ENCODE measurements at regions not wholly inside any gene's neighbourhood (a gene's known extent, or its start where the extent isn't known, plus 50 kb on each side); places are given as distances from the start of the nearest gene placed in this dataset.
"Not testable (repeated sequence)": the region's sequence is repeated elsewhere in the genome, so short reads cannot be mapped to it uniquely, and the experiment has no call there.

DNA sequence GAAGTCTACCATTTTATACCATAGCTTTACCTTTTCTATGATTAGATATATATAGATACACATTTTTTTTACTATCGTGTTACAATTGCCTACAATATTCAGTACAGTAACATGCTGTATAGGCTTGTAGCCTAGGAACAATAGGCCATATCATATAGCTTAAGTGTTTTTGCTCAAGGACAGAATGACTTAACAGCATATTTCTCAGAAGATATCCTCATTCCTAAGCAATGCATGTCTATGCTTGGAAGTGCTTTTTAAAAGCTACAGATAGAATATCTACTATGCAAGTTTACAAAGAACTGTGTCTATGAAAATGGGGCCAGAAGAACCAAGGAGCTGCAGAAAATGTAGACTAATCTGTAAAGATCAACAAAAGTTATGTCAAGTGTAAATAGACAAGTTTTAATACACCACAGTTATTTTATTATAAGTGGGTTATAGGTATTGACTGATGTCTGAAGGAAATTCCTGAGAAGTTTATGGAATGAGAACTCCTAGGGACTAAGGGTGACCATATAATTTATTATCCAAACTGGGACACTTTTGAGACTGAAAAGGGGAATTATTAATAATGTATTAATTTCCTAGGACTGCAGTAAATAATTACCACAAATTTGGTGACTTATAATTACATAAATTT lies 138.7 kb upstream of the TGFBR2 start:
- DNase-seq (ENCODE audit: low read depth in 2 of 2) = no peak

DNA sequence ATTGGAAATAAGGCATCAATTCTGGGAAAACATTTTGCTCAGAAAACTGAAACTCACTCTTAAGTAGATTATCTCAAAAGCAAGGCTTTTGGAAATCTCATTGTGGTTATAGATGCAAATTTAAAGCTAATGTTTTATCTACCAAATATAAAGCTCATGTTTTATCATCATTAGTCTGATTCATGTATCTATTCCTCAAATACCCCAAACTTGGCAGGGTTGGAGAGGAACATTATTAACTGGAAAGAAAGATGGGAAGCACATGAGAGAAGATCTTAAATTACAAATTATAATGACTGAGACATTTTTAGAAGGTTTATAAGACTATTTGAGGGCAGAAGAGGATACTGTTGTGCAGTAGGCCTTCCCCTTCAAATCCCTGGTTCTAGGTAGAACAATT lies 137.3 kb upstream of the TGFBR2 start:
- no peak for DNase-seq (ENCODE audit: low read depth in 2 of 2)

DNA sequence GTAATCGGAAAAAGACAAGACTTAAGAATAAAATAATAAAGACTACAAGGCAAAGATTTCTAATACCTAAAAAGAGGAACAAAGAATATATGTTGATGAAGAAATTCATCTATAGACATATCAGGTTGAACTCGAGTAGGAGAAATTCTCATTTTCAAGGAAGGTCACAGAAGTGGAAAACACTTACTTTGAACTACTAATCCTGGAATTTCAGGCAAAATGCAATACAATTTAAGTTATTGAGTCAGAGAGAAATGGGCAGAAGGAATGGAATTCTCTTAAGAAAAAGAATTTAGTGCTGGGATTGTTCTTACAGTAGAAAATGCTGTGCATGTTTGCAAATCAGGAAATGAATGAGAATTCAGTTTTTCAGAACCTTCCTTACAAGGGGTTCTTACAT lies 135.9 kb upstream of the TGFBR2 start:
- DNase-seq (ENCODE audit: low read depth in 2 of 2) = no peak

DNA sequence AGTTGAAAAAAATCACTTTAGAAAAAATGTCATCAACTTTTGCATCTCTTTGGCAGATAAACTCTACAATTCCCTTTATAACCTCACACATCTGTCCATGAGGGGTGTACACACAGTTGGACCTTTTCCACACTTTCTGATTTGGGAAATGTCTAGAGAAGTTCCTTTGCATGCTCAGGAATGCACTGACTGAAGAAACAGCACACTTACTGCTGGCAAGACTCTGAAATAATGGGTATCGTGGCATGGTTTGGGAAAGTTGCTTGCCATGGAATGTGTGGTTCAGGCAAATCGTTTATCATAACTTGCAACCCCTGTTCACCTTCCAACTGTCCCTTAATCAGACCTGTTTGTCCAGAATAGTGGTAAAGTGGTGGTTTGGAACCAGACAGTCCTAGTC lies 135.3 kb upstream of the TGFBR2 start:
- DNase-seq (ENCODE audit: low read depth in 2 of 2) = no peak

DNA sequence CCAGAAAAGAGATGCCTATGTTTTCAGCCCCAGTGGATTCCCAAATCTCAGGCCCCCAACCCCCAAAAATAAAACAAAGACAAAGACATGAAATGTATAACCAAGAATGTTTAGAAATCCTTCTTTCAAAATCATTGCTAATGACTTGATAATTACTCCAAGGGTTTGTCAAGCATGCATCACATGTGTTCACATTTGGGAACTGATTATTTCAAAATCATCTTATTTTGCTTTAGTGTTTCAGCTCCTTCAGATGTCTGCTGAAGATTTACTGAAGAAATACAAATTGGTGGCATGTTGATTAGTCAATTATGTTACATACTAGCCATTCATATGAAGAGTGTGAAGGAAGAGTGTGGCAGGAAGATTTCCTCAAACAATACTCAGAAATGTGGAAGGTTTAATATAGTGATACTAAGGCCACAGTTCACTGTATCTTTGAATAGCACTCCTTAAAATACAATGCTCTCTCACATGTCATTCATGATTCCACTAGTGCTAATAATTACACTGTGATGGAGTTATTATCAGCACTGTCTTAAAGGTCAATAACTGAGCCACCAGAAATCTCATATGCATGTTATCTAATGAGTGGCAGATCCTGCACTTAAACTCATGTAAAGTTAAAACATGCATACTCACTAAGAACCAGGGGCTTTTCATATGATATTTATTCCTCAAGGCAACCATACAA lies 134.5 kb upstream of the TGFBR2 start:
- no peak for DNase-seq (ENCODE audit: low read depth in 2 of 2)

DNA sequence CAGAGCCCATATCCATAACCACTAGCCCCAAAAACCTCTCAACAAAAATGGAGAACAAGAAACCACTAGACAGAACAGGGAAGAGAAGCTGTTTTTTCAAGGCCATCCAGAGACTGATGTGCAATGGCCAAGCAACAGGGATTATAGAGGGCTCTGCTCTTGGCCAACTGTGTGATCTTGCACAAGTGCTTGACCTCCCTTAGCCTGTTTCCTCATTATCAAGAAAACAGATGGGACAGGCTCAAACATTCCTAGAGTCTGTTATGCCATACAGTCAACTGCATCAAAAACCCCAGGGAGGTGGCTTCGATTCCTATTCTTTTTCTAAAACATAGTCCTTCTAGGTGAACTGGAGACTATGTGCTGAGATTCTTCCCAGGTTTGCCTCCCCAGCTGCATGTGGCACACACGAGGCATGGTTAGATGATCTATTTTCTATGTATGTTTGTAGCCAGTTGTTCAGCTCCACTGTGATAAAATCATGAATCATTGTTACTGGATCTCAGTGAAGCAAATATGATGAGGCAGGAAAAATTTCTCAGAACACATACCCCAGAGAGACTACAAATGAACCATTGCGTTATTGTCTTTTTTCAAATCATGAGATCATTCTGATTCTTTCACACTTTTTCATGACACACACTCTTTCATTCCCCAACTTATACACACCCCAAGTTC lies 132.9 kb upstream of the TGFBR2 start:
- no peak for DNase-seq (ENCODE audit: low read depth in 2 of 2)

DNA sequence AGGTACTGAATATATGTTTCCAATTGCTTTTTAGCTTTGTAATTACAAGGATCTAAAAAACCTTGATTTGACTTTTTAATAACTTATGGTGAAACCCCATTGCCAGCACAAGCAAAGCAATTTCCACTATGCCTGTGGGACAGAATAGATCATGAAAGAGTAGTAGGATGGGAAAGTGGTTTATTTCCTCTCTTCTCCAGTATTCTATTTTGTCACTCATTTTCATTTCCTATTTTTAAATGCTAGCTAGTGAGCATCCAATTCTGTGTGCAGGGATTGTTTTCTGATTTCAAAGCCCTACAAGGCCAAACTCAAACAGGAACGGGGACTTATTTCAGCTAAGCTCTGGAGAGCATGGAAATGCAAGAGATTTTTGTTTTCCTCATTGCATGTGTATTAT lies 132.0 kb upstream of the TGFBR2 start:
- no peak for DNase-seq (ENCODE audit: low read depth in 2 of 2)

DNA sequence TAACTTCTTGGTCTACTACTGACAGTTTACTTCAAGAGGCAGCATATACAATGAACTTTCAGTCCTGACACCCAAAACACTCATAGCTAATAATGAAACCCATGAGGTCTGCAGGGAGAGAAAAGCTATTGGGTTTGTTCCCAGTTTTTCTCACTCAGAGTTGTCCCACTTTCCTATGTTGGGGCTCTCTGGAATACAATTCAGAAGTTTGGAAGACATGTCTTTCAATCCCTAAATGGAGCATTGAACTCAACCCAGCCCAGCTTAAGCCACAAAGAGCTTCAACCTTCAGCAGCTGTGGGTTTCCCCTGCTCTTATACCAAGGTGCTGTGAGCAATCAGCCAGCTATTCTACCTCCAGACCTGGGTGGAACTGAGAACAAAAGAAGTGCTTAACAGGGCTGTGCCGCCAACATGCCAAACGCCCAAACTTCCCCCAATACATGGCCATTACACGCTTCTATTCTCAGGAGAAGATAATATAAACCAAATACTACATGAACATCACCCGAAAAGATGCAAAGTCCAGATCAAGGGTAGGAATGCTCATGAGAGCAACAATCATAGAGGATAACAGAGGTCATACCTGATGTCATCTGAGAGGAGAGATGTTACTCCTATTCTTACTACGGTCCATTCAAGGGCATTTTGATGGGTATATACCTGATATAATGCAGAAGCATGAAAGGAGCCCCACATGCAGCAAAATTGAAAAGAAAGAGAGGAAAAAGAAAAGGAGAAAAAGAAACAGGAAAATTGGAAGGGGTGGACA lies 131.2 kb upstream of the TGFBR2 start:
- DNase-seq (ENCODE audit: low read depth in 2 of 2) = no peak

DNA sequence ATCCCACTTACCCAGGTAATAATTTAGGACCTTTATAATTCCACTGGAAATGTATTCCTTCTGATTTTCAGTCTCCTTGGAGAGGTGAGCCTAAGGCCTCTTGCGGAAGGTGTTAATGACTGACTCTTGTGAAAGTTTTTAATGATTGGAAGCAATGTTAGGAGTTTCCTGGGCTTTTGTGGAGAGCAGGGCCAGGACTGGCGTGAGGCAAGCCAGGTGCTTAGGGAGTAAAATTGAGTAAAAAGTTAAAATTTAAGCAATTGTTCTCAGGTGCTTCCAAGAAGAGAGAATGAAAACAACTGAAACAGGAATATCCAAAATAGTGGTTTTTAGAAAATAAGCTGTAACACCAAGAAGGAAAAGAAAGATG lies 130.6 kb upstream of the TGFBR2 start:
- no peak for DNase-seq (ENCODE audit: low read depth in 2 of 2)

DNA sequence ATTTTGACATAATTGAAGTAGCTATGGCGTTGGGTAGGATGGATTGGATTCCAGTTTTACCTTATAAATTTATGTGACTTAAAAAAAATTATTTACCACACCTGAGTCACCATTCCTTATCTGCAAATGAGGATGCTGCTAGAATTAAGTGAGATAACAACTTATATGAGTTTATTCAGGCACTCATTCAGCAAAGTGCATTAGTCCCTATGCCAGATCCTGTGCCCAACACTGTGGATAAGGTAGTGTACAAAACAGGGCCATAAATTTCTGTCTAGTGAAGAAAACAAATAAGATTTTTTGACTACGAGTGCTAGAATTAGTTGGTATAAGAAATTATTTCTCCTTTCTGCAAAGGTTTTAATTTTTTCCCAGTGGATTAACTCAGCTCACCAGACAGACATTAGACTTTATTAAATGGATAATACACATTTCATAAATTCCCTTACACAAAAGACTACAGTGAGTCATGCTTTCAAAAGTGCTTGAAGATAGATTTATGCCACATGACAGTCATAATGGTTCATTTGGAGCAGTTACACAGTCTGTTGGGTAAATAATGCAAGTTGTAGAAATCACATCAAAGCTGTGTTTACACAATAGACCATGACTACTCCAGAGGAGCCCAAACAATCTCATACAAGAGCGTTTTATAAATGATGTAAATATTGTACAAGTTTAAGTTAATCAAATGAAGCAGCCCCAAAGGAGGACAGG lies 129.9 kb upstream of the TGFBR2 start:
- DNase-seq (ENCODE audit: low read depth in 2 of 2) = no peak

DNA sequence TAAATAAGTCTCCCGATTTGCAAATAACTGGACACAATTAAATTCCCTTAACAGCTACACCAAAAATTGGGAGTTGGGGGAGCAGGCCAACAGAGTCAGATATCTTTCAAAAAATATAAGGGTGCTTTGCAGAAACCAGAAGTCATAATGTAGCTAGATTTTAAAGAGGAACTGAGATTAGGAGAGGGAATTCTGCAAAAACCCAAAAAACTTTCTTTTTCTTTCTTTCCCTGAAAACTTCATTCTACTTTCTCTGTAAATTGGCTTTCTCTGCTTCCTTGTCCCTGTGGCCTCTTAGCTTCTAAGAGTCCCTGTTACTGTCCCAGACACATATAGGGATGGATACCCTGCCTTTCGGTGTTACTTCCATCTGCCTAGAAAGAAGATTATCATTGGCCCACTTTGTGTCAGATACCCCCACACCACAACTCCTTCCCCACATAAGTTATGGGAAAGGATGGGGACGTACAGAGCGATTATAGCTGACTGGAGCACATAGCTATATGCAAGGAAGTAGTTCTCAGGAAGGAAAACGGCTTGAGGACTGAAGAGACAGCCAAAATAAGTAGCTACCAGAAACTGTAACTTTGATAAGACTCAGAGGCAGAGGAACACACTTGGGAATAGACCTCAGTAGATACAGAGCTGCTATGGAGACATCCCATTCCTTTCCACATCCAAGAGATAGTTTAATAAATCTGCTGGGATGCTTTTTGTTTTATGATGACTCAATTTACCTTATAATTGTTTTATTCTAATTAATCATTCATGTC lies 129.1 kb upstream of the TGFBR2 start:
- no peak for DNase-seq (ENCODE audit: low read depth in 2 of 2)

DNA sequence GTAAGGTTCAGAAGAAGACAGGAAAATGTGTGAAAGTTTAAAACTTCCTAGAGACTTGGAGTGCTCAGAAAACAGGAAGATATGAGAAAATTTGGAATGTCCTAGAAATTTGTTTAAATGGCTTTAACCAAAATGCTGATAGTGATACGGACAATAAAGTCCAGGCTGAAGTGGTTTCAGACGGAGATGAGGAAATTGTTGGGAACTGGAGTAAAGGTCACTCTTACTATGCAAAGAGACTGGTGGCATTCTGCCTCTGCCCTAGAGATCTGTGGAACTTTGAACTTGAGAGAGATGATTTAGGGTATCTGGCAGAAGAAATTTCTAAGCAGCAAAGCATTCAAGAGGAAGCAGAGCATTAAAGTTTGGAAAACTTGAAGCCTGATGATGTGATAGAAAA lies 126.7 kb upstream of the TGFBR2 start:
- DNase-seq (ENCODE audit: low read depth in 2 of 2) = not testable (repeated sequence)

DNA sequence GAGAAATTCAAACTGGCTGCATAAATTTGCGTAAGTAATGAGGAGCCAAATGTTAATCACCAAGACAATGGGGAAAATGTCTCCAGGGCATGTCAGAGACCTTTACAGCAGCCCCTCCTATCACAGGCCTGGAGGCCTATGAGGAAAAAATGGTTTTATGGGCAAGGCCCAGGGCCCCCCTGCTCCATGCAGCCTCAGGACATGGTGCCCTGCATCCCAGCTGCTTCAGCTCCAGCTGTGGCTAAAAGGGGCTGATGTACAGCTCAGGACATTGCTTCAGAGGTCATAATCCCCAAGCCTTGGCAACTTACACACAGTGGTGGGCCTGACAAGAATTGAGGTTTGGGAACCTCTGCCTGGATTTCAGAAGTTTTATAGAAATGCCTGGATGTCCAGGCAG lies 126.2 kb upstream of the TGFBR2 start:
- not testable (repeated sequence) for DNase-seq (ENCODE audit: low read depth in 2 of 2)

DNA sequence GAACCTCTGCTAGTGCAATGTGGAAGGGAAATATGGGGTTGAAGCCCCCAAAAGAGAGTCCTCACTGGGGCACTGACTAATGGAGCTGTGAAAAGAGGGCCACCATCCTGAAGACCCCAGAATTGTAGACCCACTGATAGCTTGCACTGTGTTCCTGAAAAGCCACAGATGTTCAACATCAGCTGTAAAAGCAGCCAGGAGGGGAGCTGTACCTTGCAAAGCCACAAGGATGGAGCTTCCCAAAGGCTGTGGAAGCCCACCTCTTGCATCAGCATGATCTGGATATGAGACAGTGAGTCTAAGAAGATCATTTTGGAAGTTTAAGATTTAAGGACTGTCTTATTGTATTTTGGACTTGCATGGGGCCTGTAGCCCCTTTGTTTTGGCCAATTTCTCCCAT lies 125.8 kb upstream of the TGFBR2 start:
- no peak for DNase-seq (ENCODE audit: low read depth in 2 of 2)

DNA sequence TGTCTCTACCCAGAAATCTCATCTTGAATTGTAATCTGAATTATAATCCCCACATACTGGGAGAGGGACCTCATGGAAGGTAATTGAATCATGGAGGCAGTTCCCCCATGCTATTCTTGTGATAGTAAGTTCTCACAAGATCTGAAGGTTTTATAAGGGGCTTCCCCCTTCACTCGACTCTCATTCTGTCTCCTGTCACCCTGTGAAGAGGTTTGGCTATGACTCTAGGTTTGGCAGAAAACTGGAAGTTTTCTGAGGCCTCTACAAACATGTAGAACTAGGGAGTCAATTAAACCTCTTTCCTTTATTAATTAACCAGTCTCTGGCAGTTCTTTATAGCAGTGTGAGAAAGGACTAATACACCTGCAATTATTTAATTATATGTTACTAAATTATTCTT lies 125.2 kb upstream of the TGFBR2 start:
- no peak for DNase-seq (ENCODE audit: low read depth in 2 of 2)

DNA sequence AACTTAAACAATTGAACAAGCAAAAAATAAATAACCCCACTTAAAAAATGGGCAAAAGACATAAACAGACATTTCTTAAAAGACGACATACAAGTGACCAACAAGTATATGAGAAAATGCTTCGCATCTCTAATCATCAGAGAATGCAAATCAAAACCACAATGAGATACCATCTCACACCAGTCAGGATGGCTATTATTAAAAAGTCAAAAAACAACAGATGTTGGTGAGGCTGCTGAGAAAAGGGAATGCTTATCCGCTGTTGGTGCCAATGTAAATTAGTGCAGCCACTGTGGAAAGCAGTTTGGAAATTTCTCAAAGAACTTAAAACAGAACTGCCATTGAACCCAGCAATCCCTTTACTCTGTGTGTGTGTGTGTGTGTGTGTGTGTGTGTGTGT lies 122.2 kb upstream of the TGFBR2 start:
- not testable (repeated sequence) for DNase-seq (ENCODE audit: low read depth in 2 of 2)

DNA sequence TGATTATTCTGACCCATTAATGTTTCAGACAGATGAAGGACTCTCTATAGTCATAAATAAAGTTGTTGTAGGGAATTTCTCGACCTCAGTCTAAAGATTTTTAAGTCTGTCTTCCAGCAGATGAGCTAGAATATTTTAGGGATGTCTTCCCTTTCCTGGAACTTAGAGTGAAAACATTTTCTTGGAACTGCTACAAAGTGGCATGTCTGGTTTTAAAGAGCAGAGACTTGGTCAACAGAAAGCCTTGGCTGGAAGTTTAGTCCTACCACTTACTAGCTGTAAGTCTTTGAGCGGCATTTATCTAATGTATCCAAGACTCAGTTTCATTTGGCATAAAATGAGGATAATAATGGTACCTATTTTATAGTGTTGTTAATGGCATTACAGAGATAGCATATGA lies 120.0 kb upstream of the TGFBR2 start:
- DNase-seq (ENCODE audit: low read depth in 2 of 2) = no peak

DNA sequence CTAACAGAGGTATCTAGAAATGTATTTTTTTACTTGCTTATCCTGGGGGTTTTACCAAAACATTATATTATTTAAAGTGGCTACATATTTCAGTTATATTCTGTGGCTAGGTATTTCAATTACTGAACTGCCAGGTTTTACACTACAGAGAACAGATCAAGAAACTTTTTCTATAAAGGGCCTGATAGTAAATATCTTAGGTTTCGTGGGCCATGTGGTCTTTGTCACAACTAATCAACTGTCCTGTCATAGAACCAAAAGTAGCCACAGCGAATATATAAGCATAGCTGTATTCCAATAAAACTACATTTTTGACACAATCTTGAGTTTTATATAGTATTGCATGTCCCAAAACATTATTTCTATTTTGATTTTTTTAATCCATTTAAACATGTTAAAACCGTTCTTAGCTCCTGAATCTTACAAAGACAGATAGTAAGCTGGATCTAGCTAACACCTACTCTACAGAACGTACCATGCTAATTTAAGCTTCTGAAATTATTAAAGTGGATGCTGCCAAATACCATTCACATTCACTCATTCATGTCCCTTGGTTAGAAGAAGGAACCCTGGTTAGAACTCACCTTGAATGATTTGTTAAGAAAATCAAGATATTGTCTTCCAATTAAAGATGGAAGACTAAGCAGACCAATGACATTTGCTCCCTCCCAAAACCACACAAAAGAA lies 118.2 kb upstream of the TGFBR2 start:
- no peak for DNase-seq (ENCODE audit: low read depth in 2 of 2)

DNA sequence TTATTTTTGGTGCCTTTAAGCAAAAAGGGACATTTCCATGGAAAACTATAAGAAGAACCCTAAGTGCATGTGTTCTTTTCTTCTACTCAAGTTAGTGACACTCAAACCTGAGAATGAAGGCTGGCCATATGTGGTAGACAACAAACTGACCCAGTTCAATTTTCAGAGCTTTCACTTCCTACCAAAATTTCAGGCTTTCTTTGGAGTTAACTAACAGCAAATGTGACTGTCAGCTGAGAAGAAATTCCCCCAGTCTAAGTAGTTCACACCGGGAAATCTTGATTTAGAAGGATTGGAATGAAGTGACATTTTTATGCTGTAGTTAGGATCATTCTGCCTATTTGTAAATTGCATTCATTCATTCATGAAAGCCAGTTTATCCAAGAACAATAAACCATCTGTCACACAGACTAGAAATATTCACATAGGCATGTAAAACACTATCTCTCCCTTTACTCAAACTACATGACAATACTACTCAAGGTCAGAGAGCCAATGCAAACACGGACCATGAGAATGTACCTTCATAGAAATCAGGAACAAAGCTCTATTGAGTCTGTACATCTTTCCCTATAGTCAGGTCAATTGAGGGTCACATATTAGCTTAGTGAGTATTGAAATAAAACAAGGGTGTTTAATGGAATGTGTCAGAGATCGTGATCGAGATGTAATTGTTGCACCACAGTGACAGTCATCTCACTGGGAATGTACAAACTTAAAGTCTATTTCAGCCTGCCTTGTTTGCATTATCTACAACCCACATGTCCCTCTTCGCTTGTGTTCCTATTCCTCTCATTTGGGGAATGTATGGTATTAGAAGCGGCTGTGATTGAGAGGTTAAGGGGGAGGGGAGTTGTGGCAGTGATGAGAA lies 113.8 kb upstream of the TGFBR2 start:
- DNase-seq (ENCODE audit: low read depth in 2 of 2) = no peak

DNA sequence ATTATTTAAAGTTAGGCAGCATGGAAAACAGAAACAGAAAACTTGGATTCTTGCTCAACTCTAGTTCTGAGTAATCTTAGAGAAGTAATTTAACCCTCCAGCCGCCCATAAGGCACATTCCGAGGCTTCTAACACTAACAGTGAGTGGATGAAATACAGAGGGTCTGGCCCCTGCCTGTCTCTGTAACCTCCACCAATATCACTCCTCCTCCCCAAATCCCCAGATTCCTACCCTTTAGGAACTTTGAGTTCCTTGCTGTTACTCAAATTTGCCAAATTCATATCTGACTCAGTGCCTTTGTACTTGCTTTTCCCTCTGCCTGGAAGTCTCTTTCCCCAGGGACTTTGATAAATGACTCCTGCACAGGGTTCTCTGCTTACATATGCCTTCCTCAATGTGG lies 112.5 kb upstream of the TGFBR2 start:
- no peak for DNase-seq (ENCODE audit: low read depth in 2 of 2)
